MCF 10A (cell line): ENCODE measurements at regions not wholly inside any gene's neighbourhood (a gene's known extent, or its start where the extent isn't known, plus 50 kb on each side); places are given as distances from the start of the nearest gene placed in this dataset.

Experiments
- BruUV-seq: library from RNA; stranded (reverse); fragments of 400-500 nt; replicated peaks from 2 replicates; lab custom pipeline; 2021; lab: Mats Ljungman, UMichigan
- CTCF ChIA-PET: fragments of 300-600 bp; sonication (Branson Sonifier 250); formaldehyde crosslinking; extraction: SDS; loops from one replicate; lab custom pipeline; 2021; ENCODE audit warnings: antibody characterized with exemption, inconsistent platforms; lab: Yijun Ruan, JAX
- POLR2A ChIA-PET: fragments of 300-600, 350-650 bp; sonication (Branson Sonifier 250); formaldehyde crosslinking; extraction: SDS; loops from one replicate; lab custom pipeline; 2020; ENCODE audit warnings: antibody characterized with exemption, inconsistent platforms; lab: Yijun Ruan, JAX
- DNase-seq: peaks from one replicate; pipeline ENCODE4 v3.0.0-alpha.2; 2018; ENCODE audit not compliant: unreplicated experiment
- H3K27ac Mint-ChIP-seq: one replicate; pipeline ENCODE4 v1.8.0; 2022; ENCODE audit warnings: mild to moderate bottlenecking, low read depth, mixed read lengths; ENCODE audit not compliant: unreplicated experiment
- H3K27me3 Mint-ChIP-seq: one replicate; pipeline ENCODE4 v1.8.0; 2022; ENCODE audit warnings: mixed read lengths; ENCODE audit not compliant: insufficient read depth, unreplicated experiment
- H3K36me3 Mint-ChIP-seq: one replicate; pipeline ENCODE4 v1.8.0; 2022; ENCODE audit warnings: mild to moderate bottlenecking, moderate library complexity, mixed read lengths; ENCODE audit not compliant: insufficient read depth, unreplicated experiment
- H3K4me1 Mint-ChIP-seq: one replicate; pipeline ENCODE4 v1.8.0; 2022; ENCODE audit warnings: mixed read lengths; ENCODE audit not compliant: insufficient read depth, unreplicated experiment
- H3K4me3 Mint-ChIP-seq: one replicate; pipeline ENCODE4 v1.8.0; 2022; ENCODE audit warnings: mild to moderate bottlenecking, moderate library complexity, mixed read lengths; ENCODE audit not compliant: unreplicated experiment
- H3K9me3 Mint-ChIP-seq: one replicate; pipeline ENCODE4 v1.8.0; 2022; ENCODE audit warnings: mixed read lengths; ENCODE audit not compliant: unreplicated experiment
- intact Hi-C: fragments of 100-400 bp; cut with micrococcal nuclease; formaldehyde crosslinking; loops from 2 replicates; pipeline ENCODE4 v1.14.1; 2022
- TF ChIP-seq, protein P1 (sequence below): fragments of 200-600 bp; IDR thresholded peaks from one replicate; pipeline ENCODE4 v1.8.0; 2022; ENCODE audit warnings: antibody characterized with exemption, mild to moderate bottlenecking; ENCODE audit not compliant: unreplicated experiment

GRCh38 chrX:33330798-33331197 lies 119.4 kb upstream of the DMD start:
- intact Hi-C loops: loop anchor here (10.0 kb wide), 1 partner anchor 306 kb away; no protein-coding TSS in a partner anchor
- POLR2A ChIA-PET: no interaction called here
- Mint-ChIP-seq H3K27me3 (peaks cover 16% of the 10 kb centered on the region), H3K4me3 (no peak overlapping the region), H3K27ac (no peak overlapping the region), H3K4me1 (no peaks in the 10 kb centered on the region), H3K9me3 (no peaks in the 10 kb centered on the region), H3K36me3 (no peaks in the 10 kb centered on the region)
- CTCF ChIA-PET: interaction anchor here (0.7 kb wide), 1 partner anchor 9 kb away, joined by 3 read pairs; no protein-coding TSS in a partner anchor
- no TSS peak for BruUV-seq
- TF ChIP-seq, protein P1, sequence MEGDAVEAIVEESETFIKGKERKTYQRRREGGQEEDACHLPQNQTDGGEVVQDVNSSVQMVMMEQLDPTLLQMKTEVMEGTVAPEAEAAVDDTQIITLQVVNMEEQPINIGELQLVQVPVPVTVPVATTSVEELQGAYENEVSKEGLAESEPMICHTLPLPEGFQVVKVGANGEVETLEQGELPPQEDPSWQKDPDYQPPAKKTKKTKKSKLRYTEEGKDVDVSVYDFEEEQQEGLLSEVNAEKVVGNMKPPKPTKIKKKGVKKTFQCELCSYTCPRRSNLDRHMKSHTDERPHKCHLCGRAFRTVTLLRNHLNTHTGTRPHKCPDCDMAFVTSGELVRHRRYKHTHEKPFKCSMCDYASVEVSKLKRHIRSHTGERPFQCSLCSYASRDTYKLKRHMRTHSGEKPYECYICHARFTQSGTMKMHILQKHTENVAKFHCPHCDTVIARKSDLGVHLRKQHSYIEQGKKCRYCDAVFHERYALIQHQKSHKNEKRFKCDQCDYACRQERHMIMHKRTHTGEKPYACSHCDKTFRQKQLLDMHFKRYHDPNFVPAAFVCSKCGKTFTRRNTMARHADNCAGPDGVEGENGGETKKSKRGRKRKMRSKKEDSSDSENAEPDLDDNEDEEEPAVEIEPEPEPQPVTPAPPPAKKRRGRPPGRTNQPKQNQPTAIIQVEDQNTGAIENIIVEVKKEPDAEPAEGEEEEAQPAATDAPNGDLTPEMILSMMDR: no peak
- DNase-seq: no peak

- POLR2A ChIA-PET: no interaction called here
- intact Hi-C loops: no loop called here
Observed at GRCh38 chrX:33324099-33324498, 112.8 kb upstream of the DMD start.

DNA sequence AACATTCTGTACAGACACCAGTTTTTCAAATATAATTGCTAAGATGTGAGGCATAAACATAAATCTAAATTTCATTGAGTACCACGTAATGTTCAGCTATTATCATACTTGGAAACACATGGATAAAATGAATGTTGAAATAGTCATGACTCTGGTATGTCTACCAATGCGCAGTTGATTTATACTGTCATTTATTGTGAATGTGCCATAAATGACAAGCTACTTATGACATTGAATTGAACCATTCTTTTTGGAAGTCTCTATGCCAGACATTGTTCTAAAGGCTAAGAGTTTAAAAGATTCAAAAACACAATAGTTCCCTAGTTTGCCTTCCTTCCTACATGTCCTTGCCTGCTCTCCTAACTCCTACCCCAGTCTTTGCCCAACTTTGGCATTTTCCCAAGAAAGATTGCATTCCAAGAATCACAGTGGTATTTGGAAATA lies 96.6 kb upstream of the DMD start:
- no TSS peak for BruUV-seq
- Mint-ChIP-seq H3K36me3 (no peaks in the 10 kb centered on the region), H3K4me1 (no peaks in the 10 kb centered on the region), H3K9me3 (no peaks in the 10 kb centered on the region), H3K27me3 (no peaks in the 10 kb centered on the region), H3K4me3 (no peak overlapping the region), H3K27ac (peak overlapping the region; percentile 79)
- TF ChIP-seq, protein P1: no peak
- intact Hi-C loops: no loop called here
- ChIA-PET POLR2A (interaction anchor here (0.8 to 1.4 kb wide), 2 partner anchors 35 to 97 kb away, joined by 3 to 5 read pairs; partner anchors contain the start of gene DMD), CTCF (no interaction called here)
- peak; percentile 73 for DNase-seq

More at GRCh38 chrX:33324099-33324498, 112.8 kb upstream of the DMD start:
- Mint-ChIP-seq H3K27ac (no peak overlapping the region), H3K36me3 (no peaks in the 10 kb centered on the region), H3K4me3 (no peak overlapping the region), H3K4me1 (no peaks in the 10 kb centered on the region), H3K9me3 (no peaks in the 10 kb centered on the region), H3K27me3 (peaks cover 17% of the 10 kb centered on the region)
- peak; percentile 16 for DNase-seq
- CTCF ChIA-PET: no interaction called here
- no TSS peak for BruUV-seq
- TF ChIP-seq, protein P1: no peak

- intact Hi-C loops: no loop called here
- Mint-ChIP-seq H3K27ac (no peak overlapping the region), H3K27me3 (peaks cover 5% of the 10 kb centered on the region), H3K9me3 (no peaks in the 10 kb centered on the region), H3K4me1 (no peaks in the 10 kb centered on the region), H3K36me3 (no peaks in the 10 kb centered on the region), H3K4me3 (no peak overlapping the region)
- TF ChIP-seq, protein P1: no peak
- ChIA-PET POLR2A (no interaction called here), CTCF (no interaction called here)
- DNase-seq: no peak
- no TSS peak for BruUV-seq
Observed at GRCh38 chrX:33298622-33299021, 87.3 kb upstream of the DMD start.
